ENCODE measurements at regions not wholly inside any gene's neighbourhood (a gene's known extent, or its start where the extent isn't known, plus 50 kb on each side); places are given as distances from the start of the nearest gene placed in this dataset.

DNA sequence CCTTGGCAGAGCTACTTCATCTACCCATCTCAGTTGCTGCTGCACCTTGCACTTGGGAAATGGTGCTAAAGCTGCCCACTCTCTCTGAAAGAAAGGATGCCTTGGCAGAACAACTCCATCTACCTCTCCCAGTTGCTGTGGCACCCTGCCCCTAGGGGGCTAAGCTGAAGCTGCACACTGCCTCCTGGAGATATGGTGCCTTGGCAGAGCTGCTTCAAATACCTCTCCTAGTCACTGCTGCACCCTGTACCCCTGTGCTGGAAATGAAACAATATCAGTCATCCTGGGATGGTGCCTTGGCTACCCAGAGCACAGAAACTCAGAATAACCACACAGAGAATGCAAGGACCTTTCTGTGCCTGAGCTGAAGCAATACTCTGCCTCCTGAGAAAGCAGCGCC is 615.8 kb downstream of the DIAPH3 start:
- ChIA-PET POLR2A (no interaction called here), CTCF (interaction anchor here (1.9 kb wide), 1 partner anchor 157 kb away, joined by 5 read pairs; no protein-coding TSS in a partner anchor)
- peak; percentile 36; the same call in 1 of the 2 replicates for ATAC-seq
- H3K27me3 Mint-ChIP-seq (ENCODE audit: low read depth), result no peaks in the 10 kb centered on the region
- no peak for TF ChIP-seq RELA (CRISPR knock-in tag; IDR thresholded peaks at IDR 0.05; ENCODE audit: borderline replicate concordance)
- TF ChIP-seq, protein P1, sequence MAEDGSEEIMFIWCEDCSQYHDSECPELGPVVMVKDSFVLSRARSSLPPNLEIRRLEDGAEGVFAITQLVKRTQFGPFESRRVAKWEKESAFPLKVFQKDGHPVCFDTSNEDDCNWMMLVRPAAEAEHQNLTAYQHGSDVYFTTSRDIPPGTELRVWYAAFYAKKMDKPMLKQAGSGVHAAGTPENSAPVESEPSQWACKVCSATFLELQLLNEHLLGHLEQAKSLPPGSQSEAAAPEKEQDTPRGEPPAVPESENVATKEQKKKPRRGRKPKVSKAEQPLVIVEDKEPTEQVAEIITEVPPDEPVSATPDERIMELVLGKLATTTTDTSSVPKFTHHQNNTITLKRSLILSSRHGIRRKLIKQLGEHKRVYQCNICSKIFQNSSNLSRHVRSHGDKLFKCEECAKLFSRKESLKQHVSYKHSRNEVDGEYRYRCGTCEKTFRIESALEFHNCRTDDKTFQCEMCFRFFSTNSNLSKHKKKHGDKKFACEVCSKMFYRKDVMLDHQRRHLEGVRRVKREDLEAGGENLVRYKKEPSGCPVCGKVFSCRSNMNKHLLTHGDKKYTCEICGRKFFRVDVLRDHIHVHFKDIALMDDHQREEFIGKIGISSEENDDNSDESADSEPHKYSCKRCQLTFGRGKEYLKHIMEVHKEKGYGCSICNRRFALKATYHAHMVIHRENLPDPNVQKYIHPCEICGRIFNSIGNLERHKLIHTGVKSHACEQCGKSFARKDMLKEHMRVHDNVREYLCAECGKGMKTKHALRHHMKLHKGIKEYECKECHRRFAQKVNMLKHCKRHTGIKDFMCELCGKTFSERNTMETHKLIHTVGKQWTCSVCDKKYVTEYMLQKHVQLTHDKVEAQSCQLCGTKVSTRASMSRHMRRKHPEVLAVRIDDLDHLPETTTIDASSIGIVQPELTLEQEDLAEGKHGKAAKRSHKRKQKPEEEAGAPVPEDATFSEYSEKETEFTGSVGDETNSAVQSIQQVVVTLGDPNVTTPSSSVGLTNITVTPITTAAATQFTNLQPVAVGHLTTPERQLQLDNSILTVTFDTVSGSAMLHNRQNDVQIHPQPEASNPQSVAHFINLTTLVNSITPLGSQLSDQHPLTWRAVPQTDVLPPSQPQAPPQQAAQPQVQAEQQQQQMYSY (CRISPR knock-in tag; IDR thresholded peaks at IDR 0.05), result no peak
- no peak for TF ChIP-seq KAT7 (CRISPR knock-in tag; IDR thresholded peaks at IDR 0.05; ENCODE audit: borderline replicate concordance)
- no peak for TF ChIP-seq NR1H2 (CRISPR knock-in tag; IDR thresholded peaks at IDR 0.05)
- TF ChIP-seq HMGA2 (CRISPR knock-in tag; IDR thresholded peaks at IDR 0.05), result no peak
- TF ChIP-seq JAZF1 (CRISPR knock-in tag; IDR thresholded peaks at IDR 0.05), result no peak
- TF ChIP-seq, protein P2, sequence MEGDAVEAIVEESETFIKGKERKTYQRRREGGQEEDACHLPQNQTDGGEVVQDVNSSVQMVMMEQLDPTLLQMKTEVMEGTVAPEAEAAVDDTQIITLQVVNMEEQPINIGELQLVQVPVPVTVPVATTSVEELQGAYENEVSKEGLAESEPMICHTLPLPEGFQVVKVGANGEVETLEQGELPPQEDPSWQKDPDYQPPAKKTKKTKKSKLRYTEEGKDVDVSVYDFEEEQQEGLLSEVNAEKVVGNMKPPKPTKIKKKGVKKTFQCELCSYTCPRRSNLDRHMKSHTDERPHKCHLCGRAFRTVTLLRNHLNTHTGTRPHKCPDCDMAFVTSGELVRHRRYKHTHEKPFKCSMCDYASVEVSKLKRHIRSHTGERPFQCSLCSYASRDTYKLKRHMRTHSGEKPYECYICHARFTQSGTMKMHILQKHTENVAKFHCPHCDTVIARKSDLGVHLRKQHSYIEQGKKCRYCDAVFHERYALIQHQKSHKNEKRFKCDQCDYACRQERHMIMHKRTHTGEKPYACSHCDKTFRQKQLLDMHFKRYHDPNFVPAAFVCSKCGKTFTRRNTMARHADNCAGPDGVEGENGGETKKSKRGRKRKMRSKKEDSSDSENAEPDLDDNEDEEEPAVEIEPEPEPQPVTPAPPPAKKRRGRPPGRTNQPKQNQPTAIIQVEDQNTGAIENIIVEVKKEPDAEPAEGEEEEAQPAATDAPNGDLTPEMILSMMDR (IDR thresholded peaks at IDR 0.05), result no peak
- no peak for TF ChIP-seq ZNF423 (CRISPR knock-in tag; IDR thresholded peaks at IDR 0.05)
- no peak for TF ChIP-seq MYBL2 (CRISPR knock-in tag; IDR thresholded peaks at IDR 0.05)
- no peak for TF ChIP-seq ATF1 (CRISPR knock-in tag; IDR thresholded peaks at IDR 0.05)
- TF ChIP-seq ELF4 (CRISPR knock-in tag; IDR thresholded peaks at IDR 0.05; ENCODE audit: low read depth), result no peak
- no peak for TF ChIP-seq GRHL2 (CRISPR knock-in tag; IDR thresholded peaks at IDR 0.05; ENCODE audit: insufficient replicate concordance, severe bottlenecking)
- no peak for TF ChIP-seq PRRX2 (CRISPR knock-in tag; IDR thresholded peaks at IDR 0.05)
- H3K27ac Mint-ChIP-seq, result no peak overlapping the region
- no peak overlapping the region for H3K4me3 Mint-ChIP-seq
- peaks cover 23% of the 10 kb centered on the region for H3K9me3 Mint-ChIP-seq
- H3K4me1 Mint-ChIP-seq, result peaks cover 13% of the 10 kb centered on the region
- DNase-seq (ENCODE audit: low spot score), result no peak
- peaks cover 12% of the 10 kb centered on the region for H3K36me3 Mint-ChIP-seq

DNA sequence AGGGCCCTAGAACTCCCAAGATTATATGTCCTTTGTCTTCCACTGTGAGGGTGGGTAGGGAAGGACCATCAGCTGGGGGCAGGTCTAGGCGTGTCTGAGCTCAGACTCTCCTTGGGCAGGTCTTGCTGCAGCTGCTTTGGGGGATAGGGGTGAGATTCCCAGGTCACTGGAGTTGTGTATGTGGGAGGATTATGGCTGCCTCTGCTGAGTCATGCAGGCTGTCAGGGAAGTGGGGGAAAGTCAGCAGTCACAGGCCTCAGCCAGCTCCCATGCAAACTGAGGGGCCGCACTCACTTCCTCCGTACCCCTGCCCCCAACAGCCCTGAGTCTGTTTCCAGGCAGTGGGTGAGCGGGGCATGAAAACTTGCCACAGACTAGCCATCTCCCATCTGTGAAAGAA is 600.8 kb downstream of the DIAPH3 start:
- no peak overlapping the region for H3K27ac Mint-ChIP-seq
- peaks cover 46% of the 10 kb centered on the region for H3K9me3 Mint-ChIP-seq
- ChIA-PET POLR2A (no interaction called here), CTCF (no interaction called here)
- H3K36me3 Mint-ChIP-seq, result peaks cover 35% of the 10 kb centered on the region
- peaks cover 7% of the 10 kb centered on the region; the same call in 1 of the 2 replicates for H3K27me3 Mint-ChIP-seq (ENCODE audit: low read depth)
- no peak for DNase-seq (ENCODE audit: low spot score)
- no peak overlapping the region for H3K4me3 Mint-ChIP-seq
- H3K4me1 Mint-ChIP-seq, result peaks cover 4% of the 10 kb centered on the region
- no peak for ATAC-seq
- TF ChIP-seq ZNF138 (CRISPR knock-in tag; conservative IDR thresholded peaks at IDR 0.05), result no peak
- no peak for TF ChIP-seq FOXK1 (CRISPR knock-in tag; IDR thresholded peaks at IDR 0.05)
- no peak for TF ChIP-seq TEAD4 (CRISPR knock-in tag; IDR thresholded peaks at IDR 0.05)
- TF ChIP-seq SOX15 (CRISPR knock-in tag; IDR thresholded peaks at IDR 0.05), result no peak
- TF ChIP-seq, protein P3, sequence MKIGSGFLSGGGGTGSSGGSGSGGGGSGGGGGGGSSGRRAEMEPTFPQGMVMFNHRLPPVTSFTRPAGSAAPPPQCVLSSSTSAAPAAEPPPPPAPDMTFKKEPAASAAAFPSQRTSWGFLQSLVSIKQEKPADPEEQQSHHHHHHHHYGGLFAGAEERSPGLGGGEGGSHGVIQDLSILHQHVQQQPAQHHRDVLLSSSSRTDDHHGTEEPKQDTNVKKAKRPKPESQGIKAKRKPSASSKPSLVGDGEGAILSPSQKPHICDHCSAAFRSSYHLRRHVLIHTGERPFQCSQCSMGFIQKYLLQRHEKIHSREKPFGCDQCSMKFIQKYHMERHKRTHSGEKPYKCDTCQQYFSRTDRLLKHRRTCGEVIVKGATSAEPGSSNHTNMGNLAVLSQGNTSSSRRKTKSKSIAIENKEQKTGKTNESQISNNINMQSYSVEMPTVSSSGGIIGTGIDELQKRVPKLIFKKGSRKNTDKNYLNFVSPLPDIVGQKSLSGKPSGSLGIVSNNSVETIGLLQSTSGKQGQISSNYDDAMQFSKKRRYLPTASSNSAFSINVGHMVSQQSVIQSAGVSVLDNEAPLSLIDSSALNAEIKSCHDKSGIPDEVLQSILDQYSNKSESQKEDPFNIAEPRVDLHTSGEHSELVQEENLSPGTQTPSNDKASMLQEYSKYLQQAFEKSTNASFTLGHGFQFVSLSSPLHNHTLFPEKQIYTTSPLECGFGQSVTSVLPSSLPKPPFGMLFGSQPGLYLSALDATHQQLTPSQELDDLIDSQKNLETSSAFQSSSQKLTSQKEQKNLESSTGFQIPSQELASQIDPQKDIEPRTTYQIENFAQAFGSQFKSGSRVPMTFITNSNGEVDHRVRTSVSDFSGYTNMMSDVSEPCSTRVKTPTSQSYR (CRISPR knock-in tag; IDR thresholded peaks at IDR 0.05), result no peak
- TF ChIP-seq, protein P4, sequence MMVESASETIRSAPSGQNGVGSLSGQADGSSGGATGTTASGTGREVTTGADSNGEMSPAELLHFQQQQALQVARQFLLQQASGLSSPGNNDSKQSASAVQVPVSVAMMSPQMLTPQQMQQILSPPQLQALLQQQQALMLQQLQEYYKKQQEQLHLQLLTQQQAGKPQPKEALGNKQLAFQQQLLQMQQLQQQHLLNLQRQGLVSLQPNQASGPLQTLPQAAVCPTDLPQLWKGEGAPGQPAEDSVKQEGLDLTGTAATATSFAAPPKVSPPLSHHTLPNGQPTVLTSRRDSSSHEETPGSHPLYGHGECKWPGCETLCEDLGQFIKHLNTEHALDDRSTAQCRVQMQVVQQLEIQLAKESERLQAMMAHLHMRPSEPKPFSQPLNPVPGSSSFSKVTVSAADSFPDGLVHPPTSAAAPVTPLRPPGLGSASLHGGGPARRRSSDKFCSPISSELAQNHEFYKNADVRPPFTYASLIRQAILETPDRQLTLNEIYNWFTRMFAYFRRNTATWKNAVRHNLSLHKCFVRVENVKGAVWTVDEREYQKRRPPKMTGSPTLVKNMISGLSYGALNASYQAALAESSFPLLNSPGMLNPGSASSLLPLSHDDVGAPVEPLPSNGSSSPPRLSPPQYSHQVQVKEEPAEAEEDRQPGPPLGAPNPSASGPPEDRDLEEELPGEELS (CRISPR knock-in tag; IDR thresholded peaks at IDR 0.05), result no peak
- TF ChIP-seq ATF1 (CRISPR knock-in tag; IDR thresholded peaks at IDR 0.05), result no peak
- TF ChIP-seq NR1H2 (CRISPR knock-in tag; IDR thresholded peaks at IDR 0.05), result no peak
- TF ChIP-seq, protein P2 (IDR thresholded peaks at IDR 0.05), result no peak
- TF ChIP-seq ZNF317 (CRISPR knock-in tag; IDR thresholded peaks at IDR 0.05; ENCODE audit: borderline replicate concordance, low read depth), result no peak
- TF ChIP-seq FOXP1 (CRISPR knock-in tag; IDR thresholded peaks at IDR 0.05; ENCODE audit: borderline replicate concordance), result no peak

Data from WTC11 (cell line).